ENCODE measurements at regions not wholly inside any gene's neighbourhood (a gene's known extent, or its start where the extent isn't known, plus 50 kb on each side); places are given as distances from the start of the nearest gene placed in this dataset.

GRCh38 chr5:84724683-84725082 is 340.0 kb upstream of the EDIL3 start:
- TF ChIP-seq POLR2A (IDR thresholded peaks at IDR 0.05; ENCODE audit: extremely low read depth, insufficient read length): no peak
- no peak for TF ChIP-seq CTCF (IDR thresholded peaks at IDR 0.05; ENCODE audit: low read depth, low read length)
- no peak for TF ChIP-seq MAX (IDR thresholded peaks at IDR 0.05; ENCODE audit: low read depth, low read length)
